Astrocyte (in vitro differentiated cells and primary cell): ENCODE measurements at regions not wholly inside any gene's neighbourhood (a gene's known extent, or its start where the extent isn't known, plus 50 kb on each side); places are given as distances from the start of the nearest gene placed in this dataset.

Source experiments
- DNase-seq: peaks from one replicate; pipeline ENCODE4 v3.0.0-alpha.2; 2010; ENCODE audit warnings: low read depth
- FAIRE-seq: peaks from 2 replicates; lab custom pipeline; 2011; peaks lifted over from hg19 to GRCh38; lab: Jason Lieb, UNC
- H2AFZ ChIP-seq: 2 replicates; pipeline ENCODE4 v1.6.0; 2012; ENCODE audit warnings: low read depth, low read length, inconsistent platforms
- H3K27ac ChIP-seq: 2 replicates; pipeline ENCODE4 v1.5.1; 2011; ENCODE audit warnings: low read depth, low read length, inconsistent platforms
- H3K27me3 ChIP-seq: 2 replicates; pipeline ENCODE4 v1.6.0; 2011; ENCODE audit warnings: low read length, inconsistent platforms; ENCODE audit not compliant: insufficient read depth
- H3K36me3 ChIP-seq: 2 replicates; pipeline ENCODE4 v1.5.1; 2011; ENCODE audit warnings: low read length, inconsistent platforms; ENCODE audit not compliant: insufficient read depth
- H3K4me1 ChIP-seq: 2 replicates; pipeline ENCODE4 v1.5.1; 2011; ENCODE audit warnings: low read length, inconsistent platforms; ENCODE audit not compliant: insufficient read depth
- H3K4me2 ChIP-seq: 2 replicates; pipeline ENCODE4 v1.6.0; 2012; ENCODE audit warnings: low read length, inconsistent platforms
- H3K4me3 ChIP-seq: 2 replicates; pipeline ENCODE4 v1.5.1; 2011; ENCODE audit warnings: low read depth, mild to moderate bottlenecking, low read length, inconsistent platforms; ENCODE audit not compliant: insufficient read depth
- H3K79me2 ChIP-seq: 2 replicates; pipeline ENCODE4 v1.6.0; 2012; ENCODE audit warnings: mild to moderate bottlenecking, low read length, inconsistent platforms; ENCODE audit not compliant: insufficient read depth
- H3K9ac ChIP-seq: 2 replicates; pipeline ENCODE4 v1.6.0; 2012; ENCODE audit warnings: mild to moderate bottlenecking, low read length, inconsistent platforms
- H3K9me3 ChIP-seq: 2 replicates; pipeline ENCODE4 v1.5.1; 2012; ENCODE audit warnings: low read depth, mild to moderate bottlenecking, low read length, inconsistent platforms; ENCODE audit not compliant: insufficient read depth
- H4K20me1 ChIP-seq: 2 replicates; pipeline ENCODE4 v1.6.0; 2012; ENCODE audit warnings: low read length, inconsistent platforms; ENCODE audit not compliant: insufficient read depth
- H3K27ac Mint-ChIP-seq: one replicate; pipeline ENCODE4 v1.8.0; 2021; ENCODE audit warnings: mild to moderate bottlenecking, mixed read lengths; ENCODE audit not compliant: unreplicated experiment
- H3K27me3 Mint-ChIP-seq: one replicate; pipeline ENCODE4 v1.8.0; 2021; ENCODE audit warnings: low read depth, mixed read lengths; ENCODE audit not compliant: unreplicated experiment
- H3K36me3 Mint-ChIP-seq: one replicate; pipeline ENCODE4 v1.8.0; 2021; ENCODE audit warnings: low read depth, mixed read lengths; ENCODE audit not compliant: unreplicated experiment
- H3K4me1 Mint-ChIP-seq: one replicate; pipeline ENCODE4 v1.8.0; 2021; ENCODE audit warnings: low read depth, mixed read lengths; ENCODE audit not compliant: unreplicated experiment
- H3K4me3 Mint-ChIP-seq: one replicate; pipeline ENCODE4 v1.8.0; 2021; ENCODE audit warnings: mild to moderate bottlenecking, moderate library complexity, mixed read lengths; ENCODE audit not compliant: unreplicated experiment
- H3K9me3 Mint-ChIP-seq: one replicate; pipeline ENCODE4 v1.8.0; 2021; ENCODE audit warnings: mild to moderate bottlenecking, mixed read lengths; ENCODE audit not compliant: unreplicated experiment
- CTCF ChIP-seq: IDR thresholded peaks from 2 replicates; pipeline ENCODE4 v1.5.1; 2011; ENCODE audit warnings: low read depth, mild to moderate bottlenecking, inconsistent platforms, low read length, moderate library complexity; ENCODE audit not compliant: insufficient read depth
- EZH2 ChIP-seq: IDR thresholded peaks from 2 replicates; pipeline ENCODE4 v1.6.1; 2012; ENCODE audit warnings: mild to moderate bottlenecking, low read length, inconsistent platforms; ENCODE audit not compliant: insufficient read depth

DNA sequence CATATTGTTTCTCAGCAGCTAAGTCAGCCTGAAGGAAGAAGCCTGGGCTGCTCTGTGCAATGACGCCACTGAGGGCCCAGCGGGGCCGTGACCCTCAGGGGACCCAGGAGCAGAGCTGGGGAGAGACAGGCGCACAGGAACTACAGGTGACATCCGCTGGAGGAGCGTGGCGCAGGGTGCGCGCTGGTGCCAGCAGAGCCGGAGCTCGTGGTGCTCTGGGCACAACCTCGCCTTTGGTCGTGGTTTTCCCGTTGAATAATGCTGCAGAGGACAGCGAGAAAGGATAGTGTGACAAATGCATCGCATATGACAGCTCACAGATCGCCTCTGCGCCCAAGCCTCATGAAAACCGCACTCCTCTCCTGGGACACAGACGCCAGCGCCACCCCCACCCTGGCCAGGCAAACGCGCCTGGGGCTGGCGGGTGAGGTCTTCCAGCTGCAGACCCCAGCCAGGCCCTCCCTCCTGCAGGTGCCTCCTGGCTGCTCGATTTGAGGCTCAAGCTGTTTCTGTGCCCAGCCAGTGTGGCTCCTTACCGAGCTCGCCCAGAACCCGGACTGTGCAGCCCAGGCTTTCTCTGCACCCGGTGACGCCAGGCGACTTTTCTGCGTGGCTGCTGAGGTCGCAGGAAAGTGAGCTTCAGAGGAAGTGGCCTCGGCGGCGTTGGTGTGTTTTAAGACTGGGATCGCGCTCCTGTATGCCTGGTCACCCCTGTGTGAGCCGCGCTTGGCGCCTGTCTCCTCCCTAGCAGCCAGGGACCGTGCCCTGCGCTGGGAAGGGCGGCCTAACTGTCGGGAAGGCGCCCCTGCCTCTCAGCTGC, 583.1 kb upstream of the HS6ST1 start:
- H3K4me1 Mint-ChIP-seq, result no peaks in the 10 kb centered on the region

GRCh38 chr2:128903637-128904036, 585.0 kb upstream of the HS6ST1 start:
- no peak overlapping the region for H3K27ac Mint-ChIP-seq

More for the DNA sequence above, 583.1 kb upstream of the HS6ST1 start:
- Mint-ChIP-seq H3K4me3 (no peak overlapping the region), H3K27me3 (peaks cover 11% of the 10 kb centered on the region), H3K27ac (no peak overlapping the region), H3K9me3 (peaks cover 10% of the 10 kb centered on the region), H3K36me3 (no peaks in the 10 kb centered on the region)
- H2AFZ ChIP-seq, result peak overlapping the region; percentile 18
- peaks cover 4% of the 10 kb centered on the region for H3K9me3 ChIP-seq
- H3K4me2 ChIP-seq, result no peak overlapping the region
- H3K4me3 ChIP-seq, result no peak overlapping the region
- no peaks in the 10 kb centered on the region for H4K20me1 ChIP-seq
- FAIRE-seq (no peak), DNase-seq (no peak)
- no peaks in the 10 kb centered on the region for H3K27me3 ChIP-seq
- no peaks in the 10 kb centered on the region for H3K79me2 ChIP-seq
- H3K27ac ChIP-seq, result no peak overlapping the region
- no peaks in the 10 kb centered on the region for H3K4me1 ChIP-seq
- H3K9ac ChIP-seq, result no peak overlapping the region
- no peaks in the 10 kb centered on the region for H3K36me3 ChIP-seq
- TF ChIP-seq CTCF (no peak), EZH2 (no peak)

More at GRCh38 chr2:128903637-128904036, 585.0 kb upstream of the HS6ST1 start:
- DNase-seq (no peak), FAIRE-seq (no peak)
- H3K9me3 ChIP-seq, result peaks cover 4% of the 10 kb centered on the region
- H3K79me2 ChIP-seq, result no peaks in the 10 kb centered on the region
- no peaks in the 10 kb centered on the region for H3K36me3 ChIP-seq
- Mint-ChIP-seq H3K4me3 (no peak overlapping the region), H3K9me3 (peaks cover 10% of the 10 kb centered on the region), H3K4me1 (no peaks in the 10 kb centered on the region), H3K27me3 (peaks cover 6% of the 10 kb centered on the region), H3K36me3 (no peaks in the 10 kb centered on the region)
- H3K27ac ChIP-seq, result no peak overlapping the region
- no peaks in the 10 kb centered on the region for H3K4me1 ChIP-seq
- H3K27me3 ChIP-seq, result no peaks in the 10 kb centered on the region
- H3K9ac ChIP-seq, result no peak overlapping the region
- H4K20me1 ChIP-seq, result no peaks in the 10 kb centered on the region
- no peak overlapping the region for H3K4me3 ChIP-seq
- TF ChIP-seq EZH2, result no peak
- no peak for TF ChIP-seq CTCF
- H3K4me2 ChIP-seq, result no peak overlapping the region
- no peak overlapping the region for H2AFZ ChIP-seq
